Esophagus muscularis mucosa (tissue), 4 donors: ENCODE measurements at regions not wholly inside any gene's neighbourhood (a gene's known extent, or its start where the extent isn't known, plus 50 kb on each side); places are given as distances from the start of the nearest gene placed in this dataset.
A peak's percentile ranks its signal among the peaks of the same experiment; 100 is the strongest.

Experiments used
- DNase-seq: peaks from one replicate; pipeline ENCODE4 v3.0.0-alpha.2; 2017; ENCODE audit errors: extremely low spot score
- H3K27ac ChIP-seq, 4 donors: fragments of 200-600 bp; sonication (generic); replicated peaks in 1 of 4; 1 replicate in 3 of 4; 2 replicates in 1 of 4; pipeline ENCODE4 v1.5.1; 2016 to 2019; ENCODE audit warnings: mild to moderate bottlenecking in 1 of 4
- H3K27me3 ChIP-seq, 4 donors: fragments of 200-600 bp; sonication (generic); one replicate each; pipeline versions ENCODE4 v1.5.1 to v1.6.0; 2016 to 2019
- H3K36me3 ChIP-seq, 4 donors: fragments of 200-600 bp; sonication (generic); one replicate each; pipeline ENCODE4 v1.5.1; 2016 to 2019
- H3K4me1 ChIP-seq, 4 donors: fragments of 200-600 bp; sonication (generic); one replicate each; pipeline ENCODE4 v1.5.1; 2016 to 2019
- H3K4me3 ChIP-seq, 4 donors: fragments of 200-600 bp; sonication (generic); 1 replicate in 2 of 4; 2 replicates in 2 of 4; pipeline ENCODE4 v1.5.1; 2016 to 2019; ENCODE audit warnings: mild to moderate bottlenecking in 4 of 4, moderate library complexity in 1 of 4
- H3K9me3 ChIP-seq, 4 donors: fragments of 200-600 bp; sonication (generic); 1 replicate in 3 of 4; 2 replicates in 1 of 4; pipeline ENCODE4 v1.5.1; 2016 to 2019
- EP300 ChIP-seq: sonication (generic); formaldehyde crosslinking; IDR thresholded peaks from one replicate; pipeline ENCODE4 v1.6.1; 2017; ENCODE audit warnings: antibody characterized with exemption
- POLR2A ChIP-seq: fragments of 450-650 bp; IDR thresholded peaks from one replicate; pipeline ENCODE4 v1.6.1; 2017; ENCODE audit warnings: antibody characterized with exemption, moderate library complexity, mild to moderate bottlenecking, low read depth
- POLR2AphosphoS5 ChIP-seq, 2 donors: sonication (generic); formaldehyde crosslinking; IDR thresholded peaks; one replicate each; pipeline ENCODE4 v1.6.1; 2017; ENCODE audit warnings: antibody characterized with exemption in 2 of 2
- WGBS: methylation state at CpG from one replicate; pipeline ENCODE4 v1.1.5; 2018; 5-methylcytosine and 5-hydroxymethylcytosine counted together
- intact Hi-C: fragments of 100-400 bp; cut with DNase I; formaldehyde crosslinking; loops from one replicate; pipeline ENCODE4 v1.15.1; 2023
- TF ChIP-seq, protein P1 (sequence below), 3 experiments: fragments of 200-600 bp in 2 of 3; fragments of 450-650 bp in 1 of 3; sonication (generic) in 2 of 3; IDR thresholded peaks; one replicate each; pipeline ENCODE4 v1.5.1; 2017 to 2019; ENCODE audit warnings: antibody characterized with exemption in 3 of 3, mild to moderate bottlenecking in 2 of 3, moderate library complexity in 1 of 3

GRCh38 chr15:93523481-93523880 lies 434.5 kb upstream of the RGMA start:
- Histone ChIP-seq H3K27me3 (no peaks in the 10 kb centered on the region), H3K36me3 (no peaks in the 10 kb centered on the region), H3K27ac (no peak overlapping the region), H3K9me3 (no peaks in the 10 kb centered on the region), H3K4me1 (peaks cover 0 to 13% (median 1%) of the 10 kb centered on the region in 4 donors), H3K4me3 (no peak overlapping the region)
- no peak for TF ChIP-seq EP300
- TF ChIP-seq, protein P1, sequence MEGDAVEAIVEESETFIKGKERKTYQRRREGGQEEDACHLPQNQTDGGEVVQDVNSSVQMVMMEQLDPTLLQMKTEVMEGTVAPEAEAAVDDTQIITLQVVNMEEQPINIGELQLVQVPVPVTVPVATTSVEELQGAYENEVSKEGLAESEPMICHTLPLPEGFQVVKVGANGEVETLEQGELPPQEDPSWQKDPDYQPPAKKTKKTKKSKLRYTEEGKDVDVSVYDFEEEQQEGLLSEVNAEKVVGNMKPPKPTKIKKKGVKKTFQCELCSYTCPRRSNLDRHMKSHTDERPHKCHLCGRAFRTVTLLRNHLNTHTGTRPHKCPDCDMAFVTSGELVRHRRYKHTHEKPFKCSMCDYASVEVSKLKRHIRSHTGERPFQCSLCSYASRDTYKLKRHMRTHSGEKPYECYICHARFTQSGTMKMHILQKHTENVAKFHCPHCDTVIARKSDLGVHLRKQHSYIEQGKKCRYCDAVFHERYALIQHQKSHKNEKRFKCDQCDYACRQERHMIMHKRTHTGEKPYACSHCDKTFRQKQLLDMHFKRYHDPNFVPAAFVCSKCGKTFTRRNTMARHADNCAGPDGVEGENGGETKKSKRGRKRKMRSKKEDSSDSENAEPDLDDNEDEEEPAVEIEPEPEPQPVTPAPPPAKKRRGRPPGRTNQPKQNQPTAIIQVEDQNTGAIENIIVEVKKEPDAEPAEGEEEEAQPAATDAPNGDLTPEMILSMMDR (IDR thresholded peaks at IDR 0.05): no peak
- no peak for TF ChIP-seq POLR2AphosphoS5 (IDR thresholded peaks at IDR 0.05)
- no peak for TF ChIP-seq POLR2A
- 58% methylated on average over 7 of the region's 7 CpGs for WGBS
- no peak for DNase-seq
- intact Hi-C loops: no loop called here

GRCh38 chr15:93520206-93520605 lies 431.2 kb upstream of the RGMA start:
- H3K4me3 ChIP-seq: no peak overlapping the region
- TF ChIP-seq POLR2AphosphoS5 (IDR thresholded peaks at IDR 0.05) (no peak), EP300 (no peak), POLR2A (no peak)
- TF ChIP-seq, protein P1 (IDR thresholded peaks at IDR 0.05): no peak
- no peaks in the 10 kb centered on the region for H3K36me3 ChIP-seq
- H3K27me3 ChIP-seq: no peaks in the 10 kb centered on the region
- H3K27ac ChIP-seq: no peak overlapping the region
- DNase-seq: no peak
- intact Hi-C loops: no loop called here
- WGBS: 85% methylated on average over 4 of the region's 4 CpGs
- H3K4me1 ChIP-seq: peaks cover 3 to 35% (median 21%) of the 10 kb centered on the region in 4 donors
- H3K9me3 ChIP-seq: no peaks in the 10 kb centered on the region

DNA sequence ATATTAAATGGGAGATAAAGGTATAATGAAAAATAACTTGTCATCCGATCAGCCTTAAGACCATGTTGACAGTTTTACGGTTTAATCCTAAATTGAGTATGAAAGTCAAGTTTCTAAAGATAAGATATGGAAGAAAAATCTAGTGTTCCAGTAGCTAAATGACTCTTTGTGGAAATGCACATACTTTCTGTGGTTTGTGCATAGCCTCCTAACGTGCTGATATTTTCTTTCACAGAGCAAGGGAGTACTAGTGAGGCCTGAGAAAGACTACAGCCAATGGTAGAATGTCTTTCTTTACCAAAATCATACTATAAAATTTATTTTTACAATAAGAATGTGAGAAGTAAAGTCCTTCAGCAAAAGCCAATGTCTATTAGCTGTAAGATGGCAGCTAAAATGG lies 430.6 kb upstream of the RGMA start:
- intact Hi-C loops: no loop called here

GRCh38 chr15:93517176-93517575 lies 428.2 kb upstream of the RGMA start:
- Histone ChIP-seq H3K27me3 (no peaks in the 10 kb centered on the region), H3K4me3 (no peak overlapping the region), H3K4me1 (peaks cover 6 to 25% (median 22%) of the 10 kb centered on the region in 4 donors), H3K27ac (no peak overlapping the region), H3K9me3 (no peaks in the 10 kb centered on the region), H3K36me3 (no peaks in the 10 kb centered on the region)
- TF ChIP-seq POLR2AphosphoS5 (IDR thresholded peaks at IDR 0.05) (no peak), EP300 (no peak), POLR2A (no peak)
- TF ChIP-seq, protein P1 (IDR thresholded peaks at IDR 0.05): no peak
- DNase-seq: no peak
- 56% methylated on average over 3 of the region's 3 CpGs for WGBS
- intact Hi-C loops: no loop called here

More for the DNA sequence above, 430.6 kb upstream of the RGMA start:
- H3K4me3 ChIP-seq: no peak overlapping the region
- no peaks in the 10 kb centered on the region for H3K9me3 ChIP-seq
- TF ChIP-seq POLR2A: no peak
- no peak for TF ChIP-seq EP300
- no peak for TF ChIP-seq POLR2AphosphoS5 (IDR thresholded peaks at IDR 0.05)
- TF ChIP-seq, protein P1 (IDR thresholded peaks at IDR 0.05): no peak
- 94% methylated on average over 3 of the region's 3 CpGs for WGBS
- no peak overlapping the region for H3K27ac ChIP-seq
- H3K4me1 ChIP-seq: peaks cover 6 to 37% (median 23%) of the 10 kb centered on the region in 4 donors
- DNase-seq: no peak
- no peaks in the 10 kb centered on the region for H3K36me3 ChIP-seq
- no peaks in the 10 kb centered on the region for H3K27me3 ChIP-seq

DNA sequence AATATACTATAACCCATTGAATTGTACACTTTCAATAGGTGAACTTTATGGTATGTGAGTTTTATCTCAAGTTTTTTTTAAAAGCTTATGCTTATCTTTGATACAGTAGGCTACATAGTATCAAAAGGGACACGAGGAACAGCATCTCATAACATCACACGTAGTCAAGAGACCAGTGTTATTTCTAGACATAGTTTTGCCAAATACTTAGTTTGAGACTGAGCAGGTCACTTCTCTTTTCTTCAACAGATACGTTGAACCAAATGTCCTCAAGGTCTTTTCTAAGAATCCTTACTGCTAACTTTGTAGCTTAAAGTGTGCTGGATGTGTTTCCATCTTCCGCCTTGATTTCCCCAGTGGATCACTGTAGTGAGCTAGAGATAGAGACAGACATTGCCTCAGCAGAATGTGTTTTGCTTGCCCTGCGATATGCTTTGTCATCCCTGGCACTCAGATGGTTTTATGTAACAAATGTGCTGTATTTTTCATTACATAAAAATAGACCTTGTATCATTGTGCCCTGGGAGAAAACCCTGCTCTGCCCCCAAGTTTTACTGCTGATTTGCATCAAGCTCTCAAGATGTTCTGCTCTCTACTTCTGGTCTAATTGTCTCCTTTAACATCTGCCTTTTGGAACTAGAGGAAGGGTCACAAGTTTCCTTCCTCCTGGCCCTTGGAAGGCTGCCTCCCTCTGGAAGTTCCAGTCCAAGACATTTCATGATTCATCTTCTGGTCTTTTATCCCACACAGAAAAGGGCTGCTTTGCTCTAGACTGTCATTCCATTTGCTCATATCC lies 426.4 kb upstream of the RGMA start:
- intact Hi-C loops: no loop called here
- no peak for DNase-seq
- no peak overlapping the region for H3K4me3 ChIP-seq
- TF ChIP-seq POLR2A (no peak), POLR2AphosphoS5 (IDR thresholded peaks at IDR 0.05) (no peak), EP300 (no peak)
- TF ChIP-seq, protein P1 (IDR thresholded peaks at IDR 0.05): no peak
- peaks cover 6 to 25% (median 22%) of the 10 kb centered on the region in 4 donors for H3K4me1 ChIP-seq
- 38% methylated on average over 5 of the region's 5 CpGs for WGBS
- no peaks in the 10 kb centered on the region for H3K9me3 ChIP-seq
- peak overlapping the region in 2 of 4 donors; percentile 11 to 20 for H3K27ac ChIP-seq
- no peaks in the 10 kb centered on the region for H3K36me3 ChIP-seq
- H3K27me3 ChIP-seq: no peaks in the 10 kb centered on the region
